ENCODE measurements at regions not wholly inside any gene's neighbourhood (a gene's known extent, or its start where the extent isn't known, plus 50 kb on each side); places are given as distances from the start of the nearest gene placed in this dataset. TPM values are rescaled to one million over a fixed set of nuclear protein-coding genes. Genes with fewer than 3 reads are reported as not detected.
A peak's percentile ranks its signal among the peaks of the same experiment; 100 is the strongest.
"Not testable (repeated sequence)": the region's sequence is repeated elsewhere in the genome, so short reads cannot be mapped to it uniquely, and the experiment has no call there.

GRCh38 chr1:148228846-148229245 lies 76.8 kb upstream of the NBPF11 start:
- ATAC-seq; CTCF ChIA-PET; H3K27ac Mint-ChIP-seq; DNase-seq (ENCODE audit: low spot score); H3K9me3 Mint-ChIP-seq; H3K36me3 Mint-ChIP-seq; H3K4me3 Mint-ChIP-seq; POLR2A ChIA-PET; H3K27me3 Mint-ChIP-seq (ENCODE audit: low read depth); H3K4me1 Mint-ChIP-seq: not testable (repeated sequence)

DNA sequence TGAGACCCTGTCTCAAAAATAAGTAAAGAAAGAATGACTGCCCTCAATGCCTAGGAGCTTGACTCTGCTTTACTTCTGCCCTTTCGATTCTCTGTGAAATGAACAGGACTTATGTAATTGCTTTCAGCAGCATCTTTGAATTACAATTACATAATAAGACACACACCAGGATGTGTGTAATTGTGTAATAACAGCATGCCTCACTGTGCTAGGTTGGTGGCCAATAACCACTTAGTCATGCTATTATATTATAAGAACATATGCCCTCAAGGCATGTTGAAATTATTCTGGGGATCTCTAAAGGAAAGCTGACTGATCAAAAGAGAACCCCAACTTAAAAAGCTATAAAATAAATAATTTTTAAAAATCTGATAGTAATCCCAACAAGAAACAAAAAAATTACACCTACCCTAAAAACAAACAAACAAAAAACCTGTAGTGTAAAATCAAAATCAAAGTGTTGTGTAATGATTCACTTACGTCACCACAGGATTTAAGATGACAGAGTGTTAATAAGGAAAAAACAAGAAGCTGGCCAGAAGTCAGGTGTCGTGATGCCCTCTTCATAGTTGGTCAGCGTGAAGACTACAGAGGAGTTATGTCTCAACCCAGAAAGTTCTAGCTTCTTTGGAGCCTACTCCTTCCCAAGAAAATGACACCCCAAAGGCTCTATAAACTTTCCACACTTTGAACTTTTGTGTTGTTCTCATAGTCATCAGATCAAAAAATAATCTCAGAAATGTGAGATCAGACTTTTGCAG lies 70.5 kb upstream of the NBPF11 start:
- H3K4me1 Mint-ChIP-seq; POLR2A ChIA-PET; H3K27ac Mint-ChIP-seq; H3K27me3 Mint-ChIP-seq (ENCODE audit: low read depth); DNase-seq (ENCODE audit: low spot score); ATAC-seq; H3K36me3 Mint-ChIP-seq; CTCF ChIA-PET; H3K4me3 Mint-ChIP-seq; H3K9me3 Mint-ChIP-seq: not testable (repeated sequence)

DNA sequence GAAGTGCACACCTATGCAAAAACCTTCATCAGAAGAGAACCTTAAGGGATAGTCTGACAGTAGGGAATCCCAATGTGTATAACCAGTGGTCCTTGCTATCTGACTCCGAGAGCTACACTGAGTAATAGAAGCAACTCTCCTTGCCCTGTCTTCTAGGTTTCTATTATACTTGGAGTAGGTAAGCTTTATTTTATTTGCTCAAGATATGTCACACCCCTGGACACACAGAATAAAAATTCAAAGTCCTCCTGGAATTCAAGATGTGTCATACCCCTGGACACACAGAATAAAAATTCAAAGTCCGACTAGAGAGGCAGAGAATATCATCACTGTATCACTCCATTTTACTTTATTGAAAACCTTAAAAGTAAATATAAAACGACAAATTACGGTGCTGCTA lies 69.5 kb upstream of the NBPF11 start:
- H3K9me3 Mint-ChIP-seq; DNase-seq (ENCODE audit: low spot score); POLR2A ChIA-PET; H3K27me3 Mint-ChIP-seq (ENCODE audit: low read depth); H3K4me1 Mint-ChIP-seq; CTCF ChIA-PET; ATAC-seq; H3K36me3 Mint-ChIP-seq; H3K27ac Mint-ChIP-seq; H3K4me3 Mint-ChIP-seq: not testable (repeated sequence)

DNA sequence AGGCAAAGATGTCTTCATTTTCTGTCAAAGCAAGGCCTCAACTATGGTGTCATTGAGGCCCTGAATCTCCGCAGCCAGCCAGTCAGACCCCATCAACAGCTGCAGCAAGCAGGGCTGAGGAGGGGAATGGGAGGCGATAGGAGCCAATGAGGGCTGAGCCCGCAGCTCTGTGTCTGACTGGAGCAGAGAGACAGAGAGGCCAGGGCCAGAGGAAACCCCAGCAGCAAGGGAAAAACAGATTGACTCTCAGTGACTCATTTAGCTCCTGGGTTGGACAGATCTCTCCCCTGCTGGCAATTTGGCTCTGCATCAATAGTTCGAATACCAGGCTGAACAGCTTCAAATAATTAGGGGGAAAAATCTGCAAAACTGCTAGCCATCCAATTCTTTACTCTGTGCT lies 67.1 kb upstream of the NBPF11 start:
- DNase-seq (ENCODE audit: low spot score); H3K4me1 Mint-ChIP-seq; H3K36me3 Mint-ChIP-seq; H3K9me3 Mint-ChIP-seq; CTCF ChIA-PET; H3K4me3 Mint-ChIP-seq; POLR2A ChIA-PET; H3K27me3 Mint-ChIP-seq (ENCODE audit: low read depth); H3K27ac Mint-ChIP-seq: not testable (repeated sequence)
- peak; percentile 98 for ATAC-seq

DNA sequence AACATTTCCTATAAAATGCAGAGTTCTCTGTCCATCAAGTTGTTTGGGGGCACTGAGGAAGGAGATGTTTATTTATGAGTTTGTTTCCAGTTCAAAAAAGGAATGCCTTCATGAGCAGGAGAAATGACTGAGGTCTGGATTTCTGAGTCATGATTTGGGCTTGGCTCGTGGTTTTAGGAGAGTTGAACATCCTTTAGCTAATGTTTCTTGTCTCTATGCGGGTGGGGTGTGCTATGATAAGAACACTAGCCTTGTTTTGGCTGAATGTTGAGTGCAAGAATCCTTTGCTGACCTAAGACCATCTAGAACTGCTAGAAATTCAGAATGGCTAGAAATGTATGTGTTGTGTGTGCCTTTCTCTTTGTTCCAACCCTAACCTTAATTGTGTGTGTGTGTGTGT lies 59.1 kb upstream of the NBPF11 start:
- H3K27ac Mint-ChIP-seq; POLR2A ChIA-PET; H3K4me3 Mint-ChIP-seq; DNase-seq (ENCODE audit: low spot score); H3K36me3 Mint-ChIP-seq; H3K4me1 Mint-ChIP-seq; H3K9me3 Mint-ChIP-seq; H3K27me3 Mint-ChIP-seq (ENCODE audit: low read depth); ATAC-seq; CTCF ChIA-PET: not testable (repeated sequence)

GRCh38 chr1:148210624-148211023 lies 58.5 kb upstream of the NBPF11 start:
- H3K36me3 Mint-ChIP-seq; H3K27ac Mint-ChIP-seq; H3K9me3 Mint-ChIP-seq; H3K27me3 Mint-ChIP-seq (ENCODE audit: low read depth); DNase-seq (ENCODE audit: low spot score); H3K4me3 Mint-ChIP-seq; POLR2A ChIA-PET; ATAC-seq; CTCF ChIA-PET; H3K4me1 Mint-ChIP-seq: not testable (repeated sequence)

DNA sequence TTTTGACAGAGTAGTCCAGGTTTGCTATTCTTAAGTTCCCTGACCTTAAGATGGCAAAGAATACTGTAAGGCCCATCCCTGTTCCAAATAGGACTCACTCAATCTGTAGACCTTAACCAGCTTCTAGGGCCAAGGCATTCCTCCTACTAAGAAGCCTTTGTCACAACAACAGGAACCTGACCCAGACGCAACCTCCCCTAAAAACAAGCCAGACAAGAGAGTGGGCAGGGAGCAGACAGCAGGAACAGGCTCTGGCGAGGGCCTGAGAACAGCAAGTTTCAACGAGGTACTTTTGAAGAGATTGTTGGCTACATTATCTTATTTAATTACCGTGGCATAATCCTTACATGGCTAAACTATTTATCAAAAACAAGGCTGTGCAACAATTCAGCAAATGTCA lies 58.1 kb upstream of the NBPF11 start:
- DNase-seq (ENCODE audit: low spot score); H3K27ac Mint-ChIP-seq; H3K27me3 Mint-ChIP-seq (ENCODE audit: low read depth); H3K4me1 Mint-ChIP-seq; H3K9me3 Mint-ChIP-seq; CTCF ChIA-PET; H3K36me3 Mint-ChIP-seq; H3K4me3 Mint-ChIP-seq; POLR2A ChIA-PET: not testable (repeated sequence)
- peak; percentile 38 for ATAC-seq

DNA sequence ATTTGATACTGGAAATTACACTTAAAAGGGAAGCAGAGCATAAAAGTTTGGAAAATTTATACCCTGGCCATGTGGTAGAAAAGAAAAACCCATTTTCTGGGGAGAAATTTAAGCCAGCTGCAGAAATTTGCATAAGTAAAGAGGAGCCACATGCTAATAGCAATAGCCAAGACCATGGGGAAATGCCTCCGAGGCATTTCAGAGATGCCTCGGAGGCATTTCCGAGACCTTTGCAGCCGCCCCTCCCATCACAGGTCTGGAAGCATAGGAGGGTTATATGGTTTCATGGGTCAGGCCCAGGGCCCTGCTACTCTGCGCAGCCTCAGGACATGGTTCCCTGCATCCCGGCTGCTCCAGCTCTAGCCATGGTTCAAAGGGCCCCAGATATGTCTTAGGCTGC lies 49.9 kb upstream of the NBPF11 start:
- CTCF ChIA-PET; H3K27ac Mint-ChIP-seq; H3K4me3 Mint-ChIP-seq; H3K4me1 Mint-ChIP-seq; H3K36me3 Mint-ChIP-seq; DNase-seq (ENCODE audit: low spot score); POLR2A ChIA-PET; H3K27me3 Mint-ChIP-seq (ENCODE audit: low read depth); H3K9me3 Mint-ChIP-seq: not testable (repeated sequence)
- ATAC-seq, result peak; percentile 95

Small RNA genes lying in the stretch of these regions (microRNA-seq; reads per million reads assigned to microRNA genes)
- not detected for gene MIR5087 (ENCODE audit: borderline number of aligned reads)
- gene MIR6077 (ENCODE audit: borderline number of aligned reads), result not detected
